AG09319 (cell line): ENCODE measurements at regions not wholly inside any gene's neighbourhood (a gene's known extent, or its start where the extent isn't known, plus 50 kb on each side); places are given as distances from the start of the nearest gene placed in this dataset.
"Not testable (repeated sequence)": the region's sequence is repeated elsewhere in the genome, so short reads cannot be mapped to it uniquely, and the experiment has no call there.

ENCODE experiments used
- DNase-seq: peaks from one replicate; pipeline ENCODE4 v3.0.0-alpha.2; 2010; ENCODE audit warnings: low read depth; ENCODE audit errors: extremely low read depth
- TF ChIP-seq, protein P1 (sequence below): IDR thresholded peaks from 2 replicates; pipeline ENCODE4 v1.5.1; 2011; ENCODE audit warnings: low read depth, mild to moderate bottlenecking, inconsistent platforms, low read length, moderate library complexity

DNA sequence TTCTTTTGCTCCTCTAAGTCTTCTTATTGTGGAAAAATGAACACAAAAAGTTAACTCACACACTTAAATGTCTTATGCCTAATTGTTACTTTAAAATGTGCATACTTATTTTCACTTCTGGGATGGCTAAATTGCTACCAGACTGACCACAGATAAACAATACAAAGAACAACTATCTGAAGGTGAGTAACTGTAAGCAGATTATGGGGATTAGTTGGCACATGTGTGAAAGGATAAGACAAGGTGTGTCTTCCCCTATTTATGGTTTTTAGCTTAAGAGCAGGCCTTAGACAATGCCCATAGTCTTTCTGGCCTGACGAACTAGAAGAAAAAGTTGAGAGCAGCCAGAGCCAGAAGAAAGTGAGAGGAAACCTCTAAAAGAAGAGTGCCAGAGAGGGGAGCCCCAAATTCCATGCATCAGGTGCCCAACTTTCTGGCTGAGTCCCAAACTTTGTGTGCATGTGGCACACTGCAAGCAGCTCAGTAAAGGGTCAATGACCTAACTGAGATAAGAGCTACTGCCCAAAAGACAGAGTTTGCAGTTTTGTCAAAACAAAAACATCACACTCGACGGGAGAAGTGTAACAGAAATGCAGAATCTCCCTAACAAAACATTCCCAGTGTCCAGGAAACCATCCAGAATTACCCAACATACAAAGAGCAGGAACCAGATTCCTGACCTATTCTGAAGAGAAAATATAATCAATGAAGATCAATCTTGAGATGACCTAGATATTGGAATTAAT lies 375.4 kb downstream of the KCNRG start:
- DNase-seq = no peak
- TF ChIP-seq, protein P1, sequence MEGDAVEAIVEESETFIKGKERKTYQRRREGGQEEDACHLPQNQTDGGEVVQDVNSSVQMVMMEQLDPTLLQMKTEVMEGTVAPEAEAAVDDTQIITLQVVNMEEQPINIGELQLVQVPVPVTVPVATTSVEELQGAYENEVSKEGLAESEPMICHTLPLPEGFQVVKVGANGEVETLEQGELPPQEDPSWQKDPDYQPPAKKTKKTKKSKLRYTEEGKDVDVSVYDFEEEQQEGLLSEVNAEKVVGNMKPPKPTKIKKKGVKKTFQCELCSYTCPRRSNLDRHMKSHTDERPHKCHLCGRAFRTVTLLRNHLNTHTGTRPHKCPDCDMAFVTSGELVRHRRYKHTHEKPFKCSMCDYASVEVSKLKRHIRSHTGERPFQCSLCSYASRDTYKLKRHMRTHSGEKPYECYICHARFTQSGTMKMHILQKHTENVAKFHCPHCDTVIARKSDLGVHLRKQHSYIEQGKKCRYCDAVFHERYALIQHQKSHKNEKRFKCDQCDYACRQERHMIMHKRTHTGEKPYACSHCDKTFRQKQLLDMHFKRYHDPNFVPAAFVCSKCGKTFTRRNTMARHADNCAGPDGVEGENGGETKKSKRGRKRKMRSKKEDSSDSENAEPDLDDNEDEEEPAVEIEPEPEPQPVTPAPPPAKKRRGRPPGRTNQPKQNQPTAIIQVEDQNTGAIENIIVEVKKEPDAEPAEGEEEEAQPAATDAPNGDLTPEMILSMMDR = no peak

DNA sequence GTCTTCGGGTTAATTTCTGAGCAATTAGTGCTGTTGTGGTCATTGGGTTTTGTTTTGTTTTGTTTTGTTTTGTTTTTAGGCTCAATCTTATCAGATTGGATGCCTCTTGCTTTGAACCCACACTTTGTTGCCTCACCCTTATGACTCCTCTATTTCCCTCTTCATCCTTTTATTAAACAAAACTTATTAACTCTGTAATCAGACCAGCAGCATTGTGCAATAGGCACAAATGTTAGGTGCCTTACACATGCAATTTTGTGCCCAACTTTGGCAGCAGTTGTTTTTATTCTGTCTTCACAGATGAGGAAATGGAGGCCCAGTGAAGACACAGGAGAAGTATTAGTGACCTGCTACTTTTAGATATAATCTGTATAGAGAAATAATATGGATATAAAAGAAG lies 377.7 kb downstream of the KCNRG start:
- no peak for DNase-seq
- TF ChIP-seq, protein P1 = no peak

DNA sequence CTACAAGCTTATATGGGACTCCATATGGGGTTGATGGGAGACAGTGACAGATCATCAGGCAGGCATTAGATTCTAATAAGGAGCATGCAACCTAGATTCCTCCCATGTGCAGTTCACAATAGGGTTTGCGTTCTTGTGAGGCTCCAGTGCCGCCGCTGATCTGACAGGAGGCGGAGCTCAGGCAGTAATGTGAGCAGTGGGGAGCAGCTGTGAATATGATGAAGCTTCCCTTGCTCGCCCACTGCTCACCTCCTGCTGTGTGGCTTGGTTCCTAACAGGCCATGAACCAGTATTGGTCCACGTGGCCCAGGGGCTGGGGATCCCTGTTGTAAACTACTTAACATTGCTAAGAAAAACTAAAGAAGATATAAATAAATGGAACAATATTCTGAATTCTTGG lies 378.4 kb downstream of the KCNRG start:
- DNase-seq = no peak
- TF ChIP-seq, protein P1 = no peak

DNA sequence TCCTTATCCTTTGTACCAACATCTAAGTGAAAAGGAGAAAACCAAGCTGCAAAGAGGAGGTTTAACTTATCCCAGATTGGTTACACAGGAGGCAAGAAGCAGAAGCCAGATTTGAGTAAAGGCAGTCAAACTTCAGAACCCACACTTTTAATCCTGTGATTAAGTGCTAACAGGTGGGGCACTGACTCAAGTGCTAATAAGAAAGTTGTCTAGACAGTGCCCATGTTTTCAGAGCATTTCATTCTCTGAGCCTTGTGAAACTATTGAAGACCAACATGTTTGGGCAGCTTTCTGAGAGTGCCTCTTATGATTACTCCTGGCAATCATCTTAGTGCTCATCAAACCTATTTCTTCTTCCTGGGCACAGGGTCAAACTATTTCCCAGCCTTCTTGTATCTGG lies 380.8 kb downstream of the KCNRG start:
- DNase-seq = no peak
- TF ChIP-seq, protein P1 = no peak

DNA sequence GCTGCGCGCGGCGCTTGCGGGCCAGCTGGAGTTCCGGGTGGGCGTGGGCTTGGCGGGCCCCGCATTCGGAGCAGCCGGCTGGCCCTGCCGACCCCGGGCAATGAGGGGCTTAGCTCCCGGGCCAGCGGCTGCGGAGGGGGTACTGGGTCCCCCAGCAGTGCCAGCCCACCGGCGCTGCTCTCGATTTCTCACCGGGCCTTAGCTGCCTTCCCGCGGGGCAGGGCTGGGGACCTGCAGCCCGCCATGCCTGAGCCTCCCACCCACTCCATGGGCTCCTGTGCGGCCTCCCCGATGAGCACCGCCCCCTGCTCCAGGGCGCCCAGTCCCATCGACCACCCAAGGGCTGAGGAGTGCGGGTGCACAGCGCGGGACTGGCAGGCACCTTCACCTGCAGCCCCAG lies 381.4 kb downstream of the KCNRG start:
- DNase-seq = not testable (repeated sequence)

DNA sequence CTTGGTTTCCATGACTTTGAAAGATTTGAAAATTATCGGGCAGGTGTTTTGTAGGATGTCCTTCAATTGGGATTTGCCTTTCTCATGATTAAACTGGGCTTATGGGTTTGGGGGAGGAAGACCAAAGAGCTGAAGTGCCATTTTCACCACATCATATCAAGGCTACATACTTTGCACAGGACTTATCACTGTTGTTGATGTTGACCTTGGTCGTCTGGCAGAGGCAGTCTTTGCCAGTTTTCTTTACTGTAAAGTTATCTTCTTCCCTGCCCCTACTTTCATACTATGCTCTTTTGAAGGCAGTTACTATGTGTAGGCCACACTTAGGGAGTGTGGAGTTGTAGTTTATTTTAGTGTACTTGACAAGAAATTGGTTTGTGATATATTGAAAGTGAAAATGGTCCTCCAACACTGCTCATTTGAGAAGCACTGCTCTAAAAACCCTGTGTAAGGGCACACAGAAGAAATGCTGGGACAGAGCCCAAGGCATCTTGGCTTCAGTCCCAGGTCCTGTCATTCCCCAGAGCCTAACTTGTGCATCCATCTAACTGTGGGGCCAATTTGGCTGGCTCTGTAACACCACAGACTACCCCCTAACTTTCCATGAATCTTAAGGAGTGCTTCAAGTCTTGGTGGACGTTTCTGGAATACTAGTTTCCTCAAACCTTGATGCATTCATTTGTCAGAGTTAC lies 384.9 kb downstream of the KCNRG start:
- no peak for DNase-seq
- TF ChIP-seq, protein P1 = no peak

DNA sequence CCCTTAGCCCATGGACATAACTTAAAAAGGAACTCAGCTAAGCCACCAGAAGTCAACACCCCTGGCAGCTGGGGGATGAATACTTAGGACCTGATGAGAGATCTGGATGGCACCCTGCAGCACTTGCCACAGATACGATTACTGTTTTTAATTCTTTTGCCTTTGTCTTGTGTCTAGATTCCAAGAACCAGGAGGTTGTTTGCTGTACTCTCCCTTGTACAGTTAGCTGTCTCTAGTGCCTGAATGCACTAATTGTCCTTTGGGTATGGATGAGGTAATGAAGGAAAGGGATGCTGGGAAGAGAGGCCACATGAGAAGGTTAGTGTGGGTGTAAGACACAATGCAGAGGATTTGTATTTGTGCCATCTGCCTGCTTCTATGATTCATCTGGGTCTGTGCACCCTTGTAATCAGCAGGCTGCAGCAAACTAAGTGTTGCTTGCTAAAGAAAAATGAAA lies 385.8 kb downstream of the KCNRG start:
- TF ChIP-seq, protein P1 = no peak
- peak; percentile 41 for DNase-seq
